GM18873 (cell line): ENCODE measurements at regions not wholly inside any gene's neighbourhood (a gene's known extent, or its start where the extent isn't known, plus 50 kb on each side); places are given as distances from the start of the nearest gene placed in this dataset.

ENCODE experiments used
- ATAC-seq: cut with Tn5 transposase; IDR thresholded peaks from one replicate; pipeline ENCODE4 v1.9.1; 2021; ENCODE audit warnings: mild to moderate bottlenecking, moderate library complexity, moderate number of reproducible peaks; ENCODE audit not compliant: unreplicated experiment, low FRiP score

DNA sequence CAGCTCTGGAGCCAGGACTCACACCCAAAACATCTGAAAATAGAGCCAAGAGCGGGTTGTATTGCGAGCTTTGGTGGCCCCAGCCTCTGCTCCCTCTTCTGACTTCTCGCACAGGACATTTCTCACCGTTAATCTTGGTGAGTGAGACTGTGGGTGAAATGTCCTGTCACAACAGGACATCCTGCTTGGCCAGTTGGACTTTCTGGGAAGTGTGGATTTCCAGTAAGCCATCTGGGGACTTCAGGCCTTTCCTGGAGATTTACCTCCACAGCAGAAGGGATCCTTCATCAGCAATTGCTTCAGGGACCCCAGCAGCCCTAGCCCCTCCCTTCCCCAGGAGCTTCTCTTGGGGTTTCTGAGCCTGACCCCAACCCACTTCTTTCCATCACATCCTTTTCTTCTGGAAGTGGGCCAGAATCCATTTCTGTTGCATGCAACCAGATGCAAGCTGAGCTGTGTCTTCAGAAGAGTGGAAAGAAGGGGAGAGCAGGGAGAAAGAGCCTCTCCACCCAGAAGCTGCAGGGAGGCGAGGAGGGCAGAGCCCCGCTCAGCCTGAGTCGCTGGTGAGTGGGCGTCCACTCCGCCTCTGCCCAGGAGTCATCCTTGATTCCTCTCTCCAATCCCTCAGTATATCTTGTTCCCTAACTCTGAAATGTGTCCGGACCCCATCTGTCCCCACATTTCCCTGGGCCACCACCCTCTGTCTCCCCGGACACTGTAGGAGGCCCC is 50.3 kb upstream of the GADD45G start:
- no peak for ATAC-seq

DNA sequence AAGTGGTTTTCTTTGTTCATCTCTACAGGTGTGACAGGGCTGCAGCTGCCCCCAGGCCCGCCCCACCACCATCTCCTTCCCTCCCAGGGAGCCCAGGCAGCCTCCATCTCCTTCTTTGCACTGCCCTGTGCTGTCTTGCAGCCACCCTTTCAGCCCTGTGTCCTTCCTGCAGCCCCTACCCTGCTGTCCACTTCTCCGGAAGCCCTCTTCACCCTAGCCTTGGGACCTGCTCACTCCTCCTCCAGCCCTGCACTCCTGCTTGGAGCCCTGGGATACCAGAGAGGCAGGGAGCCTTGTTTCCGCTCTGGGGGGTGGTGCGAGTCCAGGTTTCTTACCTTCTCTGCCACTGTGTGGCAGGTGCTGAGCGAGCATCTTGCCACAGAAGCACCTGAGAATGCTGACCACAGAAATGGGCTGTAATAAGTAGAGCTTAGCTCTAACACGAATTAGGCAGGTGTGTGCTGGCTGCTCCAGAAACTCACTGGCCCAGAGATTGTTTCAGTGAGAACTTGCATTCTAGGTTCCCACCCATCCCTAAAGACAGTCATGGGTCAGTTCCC is 51.3 kb upstream of the GADD45G start:
- no peak for ATAC-seq

DNA sequence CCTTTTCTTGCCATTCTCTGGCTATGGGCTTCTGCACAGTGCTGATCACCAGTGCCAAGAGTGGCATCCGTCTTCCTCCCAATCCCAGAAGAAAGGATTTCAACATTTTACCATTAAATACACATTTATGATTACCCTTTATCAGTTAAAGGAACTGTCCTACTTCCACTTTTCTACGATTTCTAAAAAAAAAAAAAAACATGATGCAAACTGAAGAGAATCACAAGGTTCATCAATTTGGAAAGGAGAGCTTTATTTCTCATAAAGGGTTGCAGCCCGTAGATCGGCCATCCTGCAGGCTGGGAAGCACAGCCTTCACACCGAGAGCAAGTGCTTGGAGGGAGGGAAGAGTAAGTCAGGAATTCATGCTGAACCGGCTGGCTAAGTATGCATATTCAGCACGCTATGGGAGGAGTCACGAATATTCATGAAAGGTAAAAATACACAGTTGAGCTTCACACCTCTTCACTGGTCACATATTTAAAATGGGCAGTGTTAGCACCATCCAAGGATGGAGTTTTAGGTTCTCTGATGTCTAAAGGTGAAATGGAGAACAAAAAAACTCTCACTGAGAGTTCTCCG is 52.5 kb upstream of the SEMA4D start:
- no peak for ATAC-seq

DNA sequence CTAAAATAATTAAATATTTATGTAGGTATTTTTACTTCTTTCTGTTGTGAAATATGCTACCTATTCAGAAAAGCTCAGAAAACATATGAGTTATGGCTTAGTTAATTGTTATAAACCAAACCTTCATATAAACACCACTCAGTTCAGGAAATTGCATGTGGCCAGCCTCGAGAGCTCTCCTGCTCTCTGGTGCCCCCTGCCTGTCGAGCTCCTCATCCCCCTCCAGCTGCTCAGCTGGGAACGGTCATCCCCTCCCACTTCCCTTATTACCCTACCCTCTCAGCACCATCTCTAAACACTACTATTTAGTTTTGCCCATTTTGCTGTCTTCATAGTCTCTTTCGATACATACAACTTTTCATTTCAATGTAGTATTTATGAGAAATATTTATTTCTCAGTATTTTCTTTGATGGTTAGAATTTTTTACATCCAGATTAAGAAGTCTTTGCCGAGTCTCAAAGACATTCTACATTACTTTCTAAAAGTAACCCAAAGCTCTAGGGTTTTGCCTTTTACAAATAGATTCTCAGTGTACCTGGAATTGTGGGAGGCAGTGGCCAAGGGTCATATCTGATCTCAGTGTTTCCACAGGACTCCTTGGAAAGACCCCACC is 51.2 kb upstream of the SEMA4D start:
- peak; percentile 69 for ATAC-seq

DNA sequence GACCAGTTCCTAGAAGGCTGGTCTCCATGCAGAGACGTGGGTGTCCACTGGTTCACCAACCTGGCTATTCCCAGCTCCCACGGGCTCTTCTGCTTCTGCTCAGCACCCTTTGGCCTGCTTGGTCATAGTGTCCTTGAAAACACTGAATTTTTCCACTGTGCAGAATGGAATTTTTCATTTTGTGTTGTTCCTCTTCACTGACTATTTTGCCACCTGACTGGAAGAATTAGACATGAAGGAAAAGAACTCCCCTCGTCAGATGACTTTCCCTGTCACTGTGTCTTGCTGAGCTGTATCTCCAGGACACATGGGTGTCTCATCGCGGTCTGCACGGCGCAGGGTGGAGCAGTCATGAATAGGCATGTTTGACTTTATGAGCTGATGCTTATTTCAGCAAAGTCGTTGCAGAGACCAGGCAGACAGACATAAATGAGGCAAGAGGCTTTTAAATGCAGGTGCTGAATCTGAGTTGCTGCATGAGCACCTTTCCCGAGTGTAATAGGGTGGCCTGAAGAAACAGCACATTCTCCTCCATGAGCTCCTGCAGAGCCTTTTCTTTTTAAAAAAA is 50.2 kb upstream of the SEMA4D start:
- no peak for ATAC-seq
